ENCODE measurements at regions not wholly inside any gene's neighbourhood (a gene's known extent, or its start where the extent isn't known, plus 50 kb on each side); places are given as distances from the start of the nearest gene placed in this dataset.

GRCh38 chr10:113434315-113434714 lies 118.5 kb upstream of the HABP2 start:
- TF ChIP-seq CTCF (IDR thresholded peaks at IDR 0.05; ENCODE audit: low read length) (no peak), EZH2 (optimal IDR thresholded peaks at IDR 0.05; ENCODE audit: low read depth, low read length) (no peak)

Data from MM.1S (cell line).